Suprapubic skin (tissue), 4 donors: ENCODE measurements at regions not wholly inside any gene's neighbourhood (a gene's known extent, or its start where the extent isn't known, plus 50 kb on each side); places are given as distances from the start of the nearest gene placed in this dataset.

Experiments used
- DNase-seq, 2 donors: peaks; one replicate each; pipeline ENCODE4 v3.0.0-alpha.2; 2019; ENCODE audit warnings: low spot score in 2 of 2
- H3K27ac ChIP-seq: fragments of 200-600 bp; sonication (generic); one replicate; pipeline ENCODE4 v1.5.1; 2019
- H3K27me3 ChIP-seq: fragments of 200-600 bp; sonication (generic); one replicate; pipeline ENCODE4 v1.5.1; 2019
- H3K36me3 ChIP-seq: fragments of 200-600 bp; sonication (generic); one replicate; pipeline ENCODE4 v1.5.1; 2019
- H3K4me1 ChIP-seq: fragments of 200-600 bp; sonication (generic); one replicate; pipeline ENCODE4 v1.5.1; 2019
- H3K4me3 ChIP-seq: fragments of 200-600 bp; sonication (generic); one replicate; pipeline ENCODE4 v1.5.1; 2019; ENCODE audit warnings: mild to moderate bottlenecking
- H3K9me3 ChIP-seq: fragments of 200-600 bp; sonication (generic); one replicate; pipeline ENCODE4 v1.5.1; 2019
- EP300 ChIP-seq: sonication (generic); formaldehyde crosslinking; IDR thresholded peaks from one replicate; pipeline ENCODE4 v1.6.1; 2017; ENCODE audit warnings: antibody characterized with exemption
- POLR2A ChIP-seq, 2 donors: fragments of 450-650 bp; IDR thresholded peaks; one replicate each; pipeline ENCODE4 v1.6.1; 2017; ENCODE audit warnings: antibody characterized with exemption in 2 of 2, mild to moderate bottlenecking in 2 of 2, moderate library complexity in 2 of 2
- POLR2AphosphoS5 ChIP-seq, 3 donors: sonication (generic); formaldehyde crosslinking; IDR thresholded peaks; one replicate each; pipeline ENCODE4 v1.6.1; 2017; ENCODE audit warnings: antibody characterized with exemption in 3 of 3
- WGBS: methylation state at CpG from one replicate; pipeline ENCODE4 v1.1.5; 2018; 5-methylcytosine and 5-hydroxymethylcytosine counted together
- TF ChIP-seq, protein P1 (sequence below), 2 donors: fragments of 200-600 bp in 1 of 2; fragments of 450-650 bp in 1 of 2; sonication (generic) in 1 of 2; IDR thresholded peaks; one replicate each; pipeline ENCODE4 v1.5.1; 2016 to 2019; ENCODE audit warnings: antibody characterized with exemption in 2 of 2, mild to moderate bottlenecking in 1 of 2, moderate library complexity in 1 of 2

DNA sequence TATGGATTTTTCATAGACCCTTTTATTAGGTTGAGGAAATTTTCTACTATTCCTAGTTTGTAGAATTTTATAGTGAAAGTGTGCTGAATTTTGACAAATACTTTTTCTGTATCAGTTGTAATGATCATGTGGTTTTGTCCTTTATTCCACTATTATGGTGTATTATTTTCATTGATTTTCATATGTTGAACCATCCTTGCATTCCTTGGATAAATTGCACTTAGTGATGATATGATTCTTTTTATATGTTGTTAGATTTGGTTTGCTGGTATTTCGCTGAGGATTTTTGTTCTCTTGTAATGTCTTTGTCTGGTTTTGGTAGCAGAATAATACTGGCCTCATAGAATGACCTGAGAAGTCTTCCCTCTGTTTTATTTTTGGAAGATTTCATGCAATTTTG is 140.6 kb upstream of the CDK6 start:
- 97% methylated on average over 1 of the region's 1 CpG for WGBS
- Histone ChIP-seq H3K9me3 (peaks cover 12% of the 10 kb centered on the region), H3K36me3 (no peaks in the 10 kb centered on the region), H3K27ac (no peak overlapping the region), H3K4me1 (no peaks in the 10 kb centered on the region), H3K27me3 (no peaks in the 10 kb centered on the region), H3K4me3 (no peak overlapping the region)
- TF ChIP-seq POLR2AphosphoS5 (IDR thresholded peaks at IDR 0.05), result no peak
- no peak for TF ChIP-seq POLR2A (IDR thresholded peaks at IDR 0.05)
- TF ChIP-seq EP300, result no peak
- TF ChIP-seq, protein P1, sequence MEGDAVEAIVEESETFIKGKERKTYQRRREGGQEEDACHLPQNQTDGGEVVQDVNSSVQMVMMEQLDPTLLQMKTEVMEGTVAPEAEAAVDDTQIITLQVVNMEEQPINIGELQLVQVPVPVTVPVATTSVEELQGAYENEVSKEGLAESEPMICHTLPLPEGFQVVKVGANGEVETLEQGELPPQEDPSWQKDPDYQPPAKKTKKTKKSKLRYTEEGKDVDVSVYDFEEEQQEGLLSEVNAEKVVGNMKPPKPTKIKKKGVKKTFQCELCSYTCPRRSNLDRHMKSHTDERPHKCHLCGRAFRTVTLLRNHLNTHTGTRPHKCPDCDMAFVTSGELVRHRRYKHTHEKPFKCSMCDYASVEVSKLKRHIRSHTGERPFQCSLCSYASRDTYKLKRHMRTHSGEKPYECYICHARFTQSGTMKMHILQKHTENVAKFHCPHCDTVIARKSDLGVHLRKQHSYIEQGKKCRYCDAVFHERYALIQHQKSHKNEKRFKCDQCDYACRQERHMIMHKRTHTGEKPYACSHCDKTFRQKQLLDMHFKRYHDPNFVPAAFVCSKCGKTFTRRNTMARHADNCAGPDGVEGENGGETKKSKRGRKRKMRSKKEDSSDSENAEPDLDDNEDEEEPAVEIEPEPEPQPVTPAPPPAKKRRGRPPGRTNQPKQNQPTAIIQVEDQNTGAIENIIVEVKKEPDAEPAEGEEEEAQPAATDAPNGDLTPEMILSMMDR (IDR thresholded peaks at IDR 0.05), result no peak
- DNase-seq, result no peak

DNA sequence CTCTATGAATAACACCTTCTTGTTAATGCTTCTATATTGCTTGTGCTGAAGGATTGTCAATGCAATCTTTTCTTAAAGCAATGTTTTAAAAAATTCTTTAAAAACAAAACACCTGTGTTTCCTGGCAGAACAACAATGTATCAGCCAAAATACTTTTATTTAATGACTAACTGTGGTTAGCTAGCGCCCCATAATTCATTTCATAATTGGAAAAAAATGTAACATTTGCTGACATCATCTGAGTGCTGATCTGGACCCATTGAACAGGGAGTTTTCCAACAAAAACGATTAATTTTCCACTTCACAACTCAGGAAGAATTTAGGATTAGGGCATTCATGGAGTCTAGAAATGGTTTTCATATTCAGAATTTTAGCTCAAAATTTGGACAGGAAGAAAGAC is 137.6 kb upstream of the CDK6 start:
- TF ChIP-seq EP300 (no peak), POLR2A (IDR thresholded peaks at IDR 0.05) (no peak), POLR2AphosphoS5 (IDR thresholded peaks at IDR 0.05) (no peak)
- TF ChIP-seq, protein P1 (IDR thresholded peaks at IDR 0.05), result no peak
- no peak for DNase-seq
- Histone ChIP-seq H3K4me1 (no peaks in the 10 kb centered on the region), H3K9me3 (peaks cover 12% of the 10 kb centered on the region), H3K36me3 (no peaks in the 10 kb centered on the region), H3K27me3 (no peaks in the 10 kb centered on the region), H3K27ac (no peak overlapping the region), H3K4me3 (no peak overlapping the region)
- WGBS, result 32% methylated on average over 2 of the region's 2 CpGs

DNA sequence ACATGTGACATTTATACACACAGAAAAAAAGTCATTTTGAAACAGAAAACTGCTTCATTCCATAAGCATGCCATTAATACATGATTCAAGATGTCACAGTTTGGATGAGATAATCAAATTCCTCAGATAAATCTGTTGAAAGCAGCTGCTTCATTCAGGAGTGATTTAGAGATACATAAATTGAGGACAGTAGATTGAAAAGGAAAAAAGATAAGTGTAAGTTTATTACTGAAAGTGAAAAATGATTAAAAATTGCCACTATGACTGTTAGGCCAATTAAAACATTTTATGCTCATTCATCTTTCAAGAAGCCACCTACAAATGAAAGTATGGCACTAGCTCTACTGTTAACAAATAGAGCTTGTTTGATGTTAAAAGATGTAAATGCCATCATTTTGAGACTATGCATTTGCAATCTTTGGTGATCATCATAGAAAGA is 136.9 kb upstream of the CDK6 start:
- TF ChIP-seq EP300 (no peak), POLR2AphosphoS5 (IDR thresholded peaks at IDR 0.05) (no peak), POLR2A (IDR thresholded peaks at IDR 0.05) (no peak)
- TF ChIP-seq, protein P1 (IDR thresholded peaks at IDR 0.05), result no peak
- no peak overlapping the region for H3K27ac ChIP-seq
- no peaks in the 10 kb centered on the region for H3K4me1 ChIP-seq
- H3K4me3 ChIP-seq, result no peak overlapping the region
- H3K9me3 ChIP-seq, result peaks cover 12% of the 10 kb centered on the region
- no peaks in the 10 kb centered on the region for H3K36me3 ChIP-seq
- DNase-seq, result no peak
- H3K27me3 ChIP-seq, result no peaks in the 10 kb centered on the region

DNA sequence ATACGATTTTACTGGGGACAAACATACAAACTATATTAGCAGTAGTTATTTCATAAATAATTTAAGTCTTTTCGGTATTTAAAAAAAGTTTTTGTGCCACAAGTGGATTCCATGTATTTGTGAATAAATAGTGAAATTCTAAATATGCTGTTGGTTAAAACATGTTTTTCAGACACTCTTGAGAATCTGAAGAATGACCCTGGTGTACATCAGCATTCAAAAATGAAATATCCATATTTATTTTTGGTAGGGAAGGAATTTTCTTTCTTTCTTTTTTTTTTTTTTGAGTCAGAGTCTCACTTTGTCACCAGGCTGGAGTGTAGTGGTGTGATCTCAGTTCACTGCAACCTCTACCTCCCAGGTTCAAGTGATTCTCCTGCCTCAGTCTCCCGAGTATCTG is 136.1 kb upstream of the CDK6 start:
- WGBS, result 86% methylated on average over 3 of the region's 3 CpGs
- no peak for DNase-seq
- no peak overlapping the region for H3K4me3 ChIP-seq
- H3K27me3 ChIP-seq, result no peaks in the 10 kb centered on the region
- TF ChIP-seq, protein P1 (IDR thresholded peaks at IDR 0.05), result no peak
- TF ChIP-seq POLR2A (IDR thresholded peaks at IDR 0.05) (no peak), POLR2AphosphoS5 (IDR thresholded peaks at IDR 0.05) (no peak), EP300 (no peak)
- H3K4me1 ChIP-seq, result no peaks in the 10 kb centered on the region
- peaks cover 12% of the 10 kb centered on the region for H3K9me3 ChIP-seq
- H3K36me3 ChIP-seq, result no peaks in the 10 kb centered on the region
- H3K27ac ChIP-seq, result no peak overlapping the region

DNA sequence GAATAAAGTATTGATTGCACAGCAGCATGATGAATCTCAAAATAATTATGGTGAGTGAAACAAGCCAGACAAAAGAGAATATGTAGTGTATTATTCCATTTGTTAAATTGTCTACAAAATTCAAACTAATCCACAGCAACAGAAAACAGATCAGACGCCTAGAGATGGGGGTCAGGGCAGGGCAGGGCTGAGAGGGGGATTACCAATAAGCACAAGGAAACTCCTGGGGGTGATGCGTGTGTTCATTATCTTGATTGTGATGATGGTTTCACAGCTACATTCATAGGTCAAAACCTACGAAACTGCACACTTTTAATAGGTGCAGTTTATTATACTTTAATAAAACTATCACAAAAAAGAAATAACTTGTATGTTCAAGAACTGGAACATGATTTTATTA is 132.7 kb upstream of the CDK6 start:
- WGBS, result 95% methylated on average over 3 of the region's 3 CpGs

More for the DNA sequence above, 132.7 kb upstream of the CDK6 start:
- Histone ChIP-seq H3K36me3 (no peaks in the 10 kb centered on the region), H3K27me3 (no peaks in the 10 kb centered on the region), H3K4me1 (no peaks in the 10 kb centered on the region), H3K27ac (no peak overlapping the region), H3K9me3 (no peaks in the 10 kb centered on the region), H3K4me3 (no peak overlapping the region)
- TF ChIP-seq POLR2AphosphoS5 (IDR thresholded peaks at IDR 0.05), result no peak
- TF ChIP-seq POLR2A (IDR thresholded peaks at IDR 0.05), result no peak
- TF ChIP-seq, protein P1 (IDR thresholded peaks at IDR 0.05), result no peak
- no peak for TF ChIP-seq EP300
- no peak for DNase-seq
